ENCODE measurements at regions not wholly inside any gene's neighbourhood (a gene's known extent, or its start where the extent isn't known, plus 50 kb on each side); places are given as distances from the start of the nearest gene placed in this dataset.

- DNase-seq (ENCODE audit: low spot score): no peak
- in situ Hi-C loops (cut with MboI; ENCODE audit: low pct_unique_long_range_greater_than_20kb, low sequenced_read_pairs, unreplicated experiment): no loop called here
- no peak for TF ChIP-seq CTCF (IDR thresholded peaks at IDR 0.05; ENCODE audit: extremely low read depth, insufficient read depth, missing control alignments)
Measured at GRCh38 chr6:120916844-120917243, 417.4 kb downstream of the TBC1D32 start.

- no peak for TF ChIP-seq CTCF (IDR thresholded peaks at IDR 0.05; ENCODE audit: extremely low read depth, insufficient read depth, missing control alignments)
- DNase-seq (ENCODE audit: low spot score): no peak
- in situ Hi-C loops (cut with MboI; ENCODE audit: low pct_unique_long_range_greater_than_20kb, low sequenced_read_pairs, unreplicated experiment): no loop called here
Measured at GRCh38 chr6:120913486-120913885, 420.8 kb downstream of the TBC1D32 start.

GRCh38 chr6:120908767-120909166 is 425.5 kb downstream of the TBC1D32 start:
- DNase-seq (ENCODE audit: low spot score): no peak
- in situ Hi-C loops (cut with MboI; ENCODE audit: low pct_unique_long_range_greater_than_20kb, low sequenced_read_pairs, unreplicated experiment): no loop called here
- TF ChIP-seq CTCF (IDR thresholded peaks at IDR 0.05; ENCODE audit: extremely low read depth, insufficient read depth, missing control alignments): no peak

- in situ Hi-C loops (cut with MboI; ENCODE audit: low pct_unique_long_range_greater_than_20kb, low sequenced_read_pairs, unreplicated experiment): no loop called here
- no peak for TF ChIP-seq CTCF (IDR thresholded peaks at IDR 0.05; ENCODE audit: extremely low read depth, insufficient read depth, missing control alignments)
Measured at GRCh38 chr6:120903836-120904235, 430.4 kb downstream of the TBC1D32 start.

GRCh38 chr6:120899932-120900331 is 434.3 kb downstream of the TBC1D32 start:
- in situ Hi-C loops (cut with MboI; ENCODE audit: low pct_unique_long_range_greater_than_20kb, low sequenced_read_pairs, unreplicated experiment): no loop called here
- no peak for TF ChIP-seq CTCF (IDR thresholded peaks at IDR 0.05; ENCODE audit: extremely low read depth, insufficient read depth, missing control alignments)
- DNase-seq (ENCODE audit: low spot score): no peak

More at GRCh38 chr6:120903836-120904235, 430.4 kb downstream of the TBC1D32 start:
- no peak for DNase-seq (ENCODE audit: low spot score)

GRCh38 chr6:120894077-120894476 is 440.2 kb downstream of the TBC1D32 start:
- no peak for DNase-seq (ENCODE audit: low spot score)
- TF ChIP-seq CTCF (IDR thresholded peaks at IDR 0.05; ENCODE audit: extremely low read depth, insufficient read depth, missing control alignments): no peak
- in situ Hi-C loops (cut with MboI; ENCODE audit: low pct_unique_long_range_greater_than_20kb, low sequenced_read_pairs, unreplicated experiment): no loop called here

- no peak for DNase-seq (ENCODE audit: low spot score)
- TF ChIP-seq CTCF (IDR thresholded peaks at IDR 0.05; ENCODE audit: extremely low read depth, insufficient read depth, missing control alignments): no peak
- in situ Hi-C loops (cut with MboI; ENCODE audit: low pct_unique_long_range_greater_than_20kb, low sequenced_read_pairs, unreplicated experiment): no loop called here
Measured at GRCh38 chr6:120876931-120877330, 457.3 kb downstream of the TBC1D32 start.

All from GM13977 (cell line).